ENCODE measurements at regions not wholly inside any gene's neighbourhood (a gene's known extent, or its start where the extent isn't known, plus 50 kb on each side); places are given as distances from the start of the nearest gene placed in this dataset.

- Mint-ChIP-seq H3K27me3 (ENCODE audit: low read depth) (no peaks in the 10 kb centered on the region), H3K4me3 (no peak overlapping the region), H3K27ac (ENCODE audit: unreplicated experiment) (no peak overlapping the region), H3K9me3 (peaks cover 2% of the 10 kb centered on the region), H3K4me1 (no peaks in the 10 kb centered on the region), H3K36me3 (ENCODE audit: low read depth) (no peaks in the 10 kb centered on the region)
- TF ChIP-seq CTCF (conservative IDR thresholded peaks at IDR 0.05), result no peak
- no peak for DNase-seq (ENCODE audit: low read depth, low spot score)
These were observed 376.9 kb downstream of the PPP3CA start for GRCh38 chr4:100970414-100970813.

- DNase-seq (ENCODE audit: low read depth, low spot score), result no peak
- H3K36me3 Mint-ChIP-seq (ENCODE audit: low read depth), result no peaks in the 10 kb centered on the region
- no peak overlapping the region for H3K4me3 Mint-ChIP-seq
- H3K27ac Mint-ChIP-seq (ENCODE audit: unreplicated experiment), result no peak overlapping the region
- TF ChIP-seq CTCF (conservative IDR thresholded peaks at IDR 0.05), result no peak
- H3K9me3 Mint-ChIP-seq, result peaks cover 2% of the 10 kb centered on the region
- no peaks in the 10 kb centered on the region for H3K27me3 Mint-ChIP-seq (ENCODE audit: low read depth)
- no peaks in the 10 kb centered on the region for H3K4me1 Mint-ChIP-seq
These were observed 377.4 kb downstream of the PPP3CA start for GRCh38 chr4:100969925-100970324.

- DNase-seq (ENCODE audit: low read depth, low spot score), result no peak
- Mint-ChIP-seq H3K27me3 (ENCODE audit: low read depth) (no peaks in the 10 kb centered on the region), H3K9me3 (peaks cover 2% of the 10 kb centered on the region), H3K4me1 (no peaks in the 10 kb centered on the region), H3K27ac (ENCODE audit: unreplicated experiment) (no peak overlapping the region), H3K36me3 (ENCODE audit: low read depth) (no peaks in the 10 kb centered on the region), H3K4me3 (no peak overlapping the region)
- TF ChIP-seq CTCF (conservative IDR thresholded peaks at IDR 0.05), result no peak
These were observed 379.3 kb downstream of the PPP3CA start for GRCh38 chr4:100968046-100968445.

GRCh38 chr4:100963627-100964026 is 383.7 kb downstream of the PPP3CA start:
- H3K27ac Mint-ChIP-seq (ENCODE audit: unreplicated experiment), result no peak overlapping the region
- no peaks in the 10 kb centered on the region for H3K4me1 Mint-ChIP-seq
- no peak for TF ChIP-seq CTCF (conservative IDR thresholded peaks at IDR 0.05)
- H3K27me3 Mint-ChIP-seq (ENCODE audit: low read depth), result no peaks in the 10 kb centered on the region
- H3K9me3 Mint-ChIP-seq, result no peaks in the 10 kb centered on the region
- DNase-seq (ENCODE audit: low read depth, low spot score), result no peak
- H3K36me3 Mint-ChIP-seq (ENCODE audit: low read depth), result no peaks in the 10 kb centered on the region
- no peak overlapping the region for H3K4me3 Mint-ChIP-seq

- no peak overlapping the region for H3K27ac Mint-ChIP-seq (ENCODE audit: unreplicated experiment)
- no peak overlapping the region for H3K4me3 Mint-ChIP-seq
- no peak for TF ChIP-seq CTCF (conservative IDR thresholded peaks at IDR 0.05)
- no peaks in the 10 kb centered on the region for H3K4me1 Mint-ChIP-seq
- no peaks in the 10 kb centered on the region for H3K27me3 Mint-ChIP-seq (ENCODE audit: low read depth)
- H3K36me3 Mint-ChIP-seq (ENCODE audit: low read depth), result no peaks in the 10 kb centered on the region
- DNase-seq (ENCODE audit: low read depth, low spot score), result no peak
- no peaks in the 10 kb centered on the region for H3K9me3 Mint-ChIP-seq
These were observed 384.6 kb downstream of the PPP3CA start for GRCh38 chr4:100962698-100963097.

- no peaks in the 10 kb centered on the region for H3K9me3 Mint-ChIP-seq
- H3K4me1 Mint-ChIP-seq, result no peaks in the 10 kb centered on the region
- no peak for TF ChIP-seq CTCF (conservative IDR thresholded peaks at IDR 0.05)
- no peak overlapping the region for H3K4me3 Mint-ChIP-seq
- no peaks in the 10 kb centered on the region for H3K36me3 Mint-ChIP-seq (ENCODE audit: low read depth)
- no peaks in the 10 kb centered on the region for H3K27me3 Mint-ChIP-seq (ENCODE audit: low read depth)
- no peak overlapping the region for H3K27ac Mint-ChIP-seq (ENCODE audit: unreplicated experiment)
- no peak for DNase-seq (ENCODE audit: low read depth, low spot score)
These were observed 387.1 kb downstream of the PPP3CA start for GRCh38 chr4:100960232-100960631.
